Prostate gland (tissue), 2 donors: ENCODE measurements at regions not wholly inside any gene's neighbourhood (a gene's known extent, or its start where the extent isn't known, plus 50 kb on each side); places are given as distances from the start of the nearest gene placed in this dataset.

Experiments used
- POLR2A ChIP-seq: fragments of 450-650 bp; IDR thresholded peaks from one replicate; pipeline ENCODE4 v1.6.1; 2016; ENCODE audit warnings: antibody characterized with exemption, mild to moderate bottlenecking
- POLR2AphosphoS5 ChIP-seq: sonication (generic); formaldehyde crosslinking; IDR thresholded peaks from one replicate; pipeline ENCODE4 v1.6.1; 2017; ENCODE audit warnings: antibody characterized with exemption
- TF ChIP-seq, protein P1 (sequence below), 4 experiments: fragments of 200-600 bp in 2 of 4; fragments of 450-650 bp in 2 of 4; sonication (generic) in 2 of 4; IDR thresholded peaks; 1 replicate in 3 of 4; 2 replicates in 1 of 4; pipeline ENCODE4 v1.5.1; 2016 to 2019; ENCODE audit warnings: antibody characterized with exemption in 4 of 4, mild to moderate bottlenecking in 2 of 4, moderate library complexity in 2 of 4

DNA sequence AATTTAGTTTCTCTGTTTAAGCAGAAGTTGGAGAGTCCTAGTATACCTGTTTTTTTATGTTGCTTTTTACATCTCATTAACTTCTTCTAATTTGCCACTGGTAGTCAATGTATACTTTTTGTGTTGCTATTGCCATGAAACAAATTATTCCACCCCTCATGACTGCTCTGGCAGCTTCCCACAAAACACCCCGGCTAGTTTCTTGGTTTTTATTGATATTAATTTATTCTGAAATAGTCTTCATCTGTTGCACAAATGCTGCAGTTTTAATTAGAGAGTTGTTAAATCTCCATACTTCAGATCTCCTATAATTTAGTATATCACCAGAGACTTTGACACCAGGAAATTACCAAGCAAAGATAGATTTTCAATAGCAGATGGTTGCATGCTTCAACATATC, 1159.3 kb upstream of the PRR20A start:
- TF ChIP-seq, protein P1, sequence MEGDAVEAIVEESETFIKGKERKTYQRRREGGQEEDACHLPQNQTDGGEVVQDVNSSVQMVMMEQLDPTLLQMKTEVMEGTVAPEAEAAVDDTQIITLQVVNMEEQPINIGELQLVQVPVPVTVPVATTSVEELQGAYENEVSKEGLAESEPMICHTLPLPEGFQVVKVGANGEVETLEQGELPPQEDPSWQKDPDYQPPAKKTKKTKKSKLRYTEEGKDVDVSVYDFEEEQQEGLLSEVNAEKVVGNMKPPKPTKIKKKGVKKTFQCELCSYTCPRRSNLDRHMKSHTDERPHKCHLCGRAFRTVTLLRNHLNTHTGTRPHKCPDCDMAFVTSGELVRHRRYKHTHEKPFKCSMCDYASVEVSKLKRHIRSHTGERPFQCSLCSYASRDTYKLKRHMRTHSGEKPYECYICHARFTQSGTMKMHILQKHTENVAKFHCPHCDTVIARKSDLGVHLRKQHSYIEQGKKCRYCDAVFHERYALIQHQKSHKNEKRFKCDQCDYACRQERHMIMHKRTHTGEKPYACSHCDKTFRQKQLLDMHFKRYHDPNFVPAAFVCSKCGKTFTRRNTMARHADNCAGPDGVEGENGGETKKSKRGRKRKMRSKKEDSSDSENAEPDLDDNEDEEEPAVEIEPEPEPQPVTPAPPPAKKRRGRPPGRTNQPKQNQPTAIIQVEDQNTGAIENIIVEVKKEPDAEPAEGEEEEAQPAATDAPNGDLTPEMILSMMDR (IDR thresholded peaks at IDR 0.05): no peak
- no peak for TF ChIP-seq POLR2A
- no peak for TF ChIP-seq POLR2AphosphoS5
